ENCODE measurements at regions not wholly inside any gene's neighbourhood (a gene's known extent, or its start where the extent isn't known, plus 50 kb on each side); places are given as distances from the start of the nearest gene placed in this dataset.
"Not testable (repeated sequence)": the region's sequence is repeated elsewhere in the genome, so short reads cannot be mapped to it uniquely, and the experiment has no call there.

- DNase-seq, result no peak
Measured at GRCh38 chr2:188000189-188000588, 291.5 kb upstream of the GULP1 start.

DNA sequence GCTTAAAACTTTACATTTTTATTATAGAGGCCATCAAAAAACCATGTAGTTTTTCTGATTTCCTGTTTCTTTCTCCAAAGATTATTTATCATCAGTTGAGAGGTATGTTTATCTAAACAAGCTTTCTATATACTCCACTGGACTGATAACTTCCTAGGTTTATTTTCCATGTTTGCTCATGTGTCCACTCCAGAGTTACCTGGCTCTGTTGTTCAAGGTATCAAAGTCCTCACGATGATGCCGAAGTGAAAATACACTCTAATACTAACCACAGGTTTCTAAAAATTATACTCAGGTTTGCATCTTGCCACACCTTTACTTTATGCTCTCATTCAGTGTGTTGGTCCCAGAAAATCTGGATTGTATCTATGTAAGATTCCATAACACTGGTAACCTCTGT is 287.9 kb upstream of the GULP1 start:
- no peak for DNase-seq

DNA sequence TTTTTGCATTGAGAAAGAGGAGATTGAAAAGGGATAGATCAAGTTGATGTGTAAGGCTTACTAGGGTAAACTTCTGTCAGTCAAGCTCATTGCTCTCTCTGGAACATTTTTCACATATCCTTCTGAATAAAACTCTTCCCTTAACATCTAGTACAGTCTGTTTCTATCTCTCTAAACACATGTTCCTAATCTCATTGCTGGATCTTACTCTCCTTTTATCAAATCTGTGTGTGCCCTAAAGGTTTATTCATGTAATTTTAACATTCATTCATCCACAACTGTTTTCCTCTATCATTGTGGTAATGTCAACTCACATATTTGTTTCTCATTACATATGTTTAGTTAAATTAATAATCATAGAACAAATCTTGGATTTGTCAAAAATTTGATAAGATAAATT is 277.9 kb upstream of the GULP1 start:
- no peak for DNase-seq

- DNase-seq, result no peak
Measured at GRCh38 chr2:188016917-188017316, 274.8 kb upstream of the GULP1 start.

DNA sequence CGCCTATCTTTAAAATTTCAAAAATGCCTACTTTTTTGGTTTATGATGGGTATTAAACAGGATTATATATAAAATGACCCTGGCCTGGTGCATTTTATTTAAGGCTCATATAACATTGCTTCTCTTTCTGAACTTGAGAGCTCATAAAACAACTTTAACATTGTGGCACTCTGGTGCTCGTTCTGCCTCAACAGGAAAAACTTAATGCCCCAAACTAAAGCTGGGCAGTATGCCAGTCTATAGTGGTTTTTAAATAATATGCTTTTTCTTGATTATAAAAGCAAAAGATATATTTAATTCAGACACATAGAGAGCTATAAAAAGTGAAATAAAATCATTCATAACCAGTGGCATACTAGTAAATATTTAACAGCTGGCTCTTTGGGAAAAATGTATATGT is 269.3 kb upstream of the GULP1 start:
- DNase-seq, result no peak

DNA sequence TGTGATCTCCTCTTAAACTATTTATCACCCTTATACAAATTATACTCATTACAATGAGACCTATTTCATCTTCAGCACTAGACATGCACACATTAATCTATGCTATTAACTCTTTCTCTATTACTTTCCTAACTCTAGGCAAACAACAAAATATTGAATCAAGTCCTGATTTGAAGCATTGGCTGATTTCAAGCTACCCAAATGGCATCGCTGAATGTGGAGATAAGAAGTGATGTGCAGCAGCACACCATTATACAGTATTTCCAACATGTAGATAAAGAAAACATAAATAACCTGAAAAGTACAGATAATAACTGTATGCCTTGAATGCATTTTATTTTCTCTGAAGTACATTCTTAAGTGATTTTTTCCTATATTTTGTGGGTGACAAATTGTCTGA is 268.6 kb upstream of the GULP1 start:
- DNase-seq, result no peak

GRCh38 chr2:188024811-188025210 is 266.9 kb upstream of the GULP1 start:
- DNase-seq, result no peak

DNA sequence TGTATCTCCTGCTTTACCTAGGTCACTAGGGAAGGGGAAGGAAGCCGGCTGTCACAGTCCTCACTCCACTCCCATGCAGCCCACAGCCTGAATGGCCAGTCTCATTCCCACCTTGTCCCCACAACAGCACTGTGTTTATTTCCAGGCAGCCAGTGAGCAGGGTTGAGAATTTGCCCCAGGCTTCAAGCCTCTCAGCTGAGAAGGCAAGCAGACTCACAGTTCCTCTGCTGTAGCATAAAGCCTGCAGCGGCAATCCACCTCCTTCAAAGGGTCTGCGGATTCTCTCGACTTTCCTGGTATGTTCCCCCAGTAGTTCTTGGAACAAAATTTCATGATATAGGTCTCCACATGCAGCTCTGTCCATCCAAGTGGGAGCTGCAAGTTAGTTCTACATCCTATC is 262.9 kb upstream of the GULP1 start:
- no peak for DNase-seq

DNA sequence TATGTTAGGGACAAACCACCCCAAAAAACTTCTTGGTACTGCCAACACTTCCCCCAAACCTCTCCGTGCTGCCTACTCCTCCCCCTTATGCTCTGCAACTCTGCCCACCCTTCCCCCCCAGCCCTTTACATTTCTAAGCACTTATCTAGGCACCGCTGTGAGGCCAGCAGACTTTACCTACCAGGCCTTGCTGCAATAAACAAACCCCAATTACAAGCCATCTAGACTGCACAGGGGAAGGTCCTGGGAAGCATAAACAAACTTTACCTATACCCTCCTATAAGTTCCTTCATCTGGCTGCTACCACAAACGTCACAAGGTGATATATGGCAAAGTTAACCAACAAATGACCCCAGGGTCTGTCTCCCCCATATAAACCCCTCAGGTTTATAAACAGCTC is 259.4 kb upstream of the GULP1 start:
- no peak for DNase-seq

DNA sequence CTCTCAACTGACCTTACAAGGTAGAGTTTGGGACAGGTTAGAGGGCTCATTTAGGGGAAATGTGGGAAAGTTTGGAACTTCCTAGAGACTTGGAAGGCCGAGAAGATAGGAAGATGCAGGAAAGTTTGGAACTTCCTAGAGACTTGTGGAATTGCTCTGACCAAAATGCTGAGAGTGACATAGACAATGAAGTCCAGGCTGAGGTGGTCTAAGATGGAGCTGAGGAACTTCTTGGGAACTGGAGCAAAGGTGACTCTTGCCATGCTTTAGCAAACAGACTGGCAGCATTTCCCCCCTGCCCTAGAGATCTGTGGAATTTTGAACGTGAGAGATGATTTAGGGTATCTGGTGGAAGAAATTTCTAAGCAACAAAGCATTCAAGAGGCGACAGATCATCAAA is 258.9 kb upstream of the GULP1 start:
- DNase-seq, result no peak

- DNase-seq, result not testable (repeated sequence)
Measured at GRCh38 chr2:188033240-188033639, 258.4 kb upstream of the GULP1 start.

GRCh38 chr2:188034102-188034501 is 257.6 kb upstream of the GULP1 start:
- DNase-seq, result not testable (repeated sequence)

- DNase-seq, result not testable (repeated sequence)
Measured at GRCh38 chr2:188035377-188035776, 256.3 kb upstream of the GULP1 start.

DNA sequence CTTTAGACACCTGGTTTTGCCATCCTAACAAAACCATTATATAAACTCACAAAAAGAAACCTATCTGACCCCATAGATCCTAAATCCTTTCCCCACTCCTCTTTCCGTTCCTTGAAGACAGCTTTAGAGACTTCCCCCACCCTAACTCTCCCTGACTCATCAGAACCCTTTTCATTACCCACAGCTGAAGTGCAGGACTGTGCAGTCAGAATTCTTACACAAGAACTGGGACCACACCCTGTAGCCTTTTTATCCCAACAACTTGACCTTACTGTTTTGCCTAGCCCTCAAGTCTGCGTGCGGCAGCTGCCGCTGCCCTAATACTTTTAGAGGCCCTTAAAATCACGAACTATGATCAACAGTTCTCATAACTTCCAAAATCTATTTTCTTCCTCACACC is 254.9 kb upstream of the GULP1 start:
- not testable (repeated sequence) for DNase-seq

DNA sequence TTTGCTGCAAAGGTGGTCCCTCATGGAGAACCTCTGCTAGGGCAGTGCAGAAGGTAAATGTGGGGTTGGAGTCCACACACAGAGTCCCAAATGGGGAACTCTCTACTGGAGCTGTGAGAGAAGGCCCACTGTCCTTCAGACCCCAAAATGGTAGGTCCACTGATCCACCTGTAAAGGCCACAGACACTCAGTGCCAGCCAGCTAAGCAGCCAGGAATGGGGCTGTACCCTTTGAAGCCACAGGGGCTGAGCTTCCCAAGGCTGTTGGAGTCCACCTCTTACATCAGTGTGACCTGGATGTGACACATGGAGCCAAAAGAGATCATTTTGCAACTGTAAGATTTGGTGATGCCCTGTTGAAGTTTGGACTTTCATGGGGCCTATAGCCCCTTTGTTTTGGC is 252.4 kb upstream of the GULP1 start:
- DNase-seq, result no peak

DNA sequence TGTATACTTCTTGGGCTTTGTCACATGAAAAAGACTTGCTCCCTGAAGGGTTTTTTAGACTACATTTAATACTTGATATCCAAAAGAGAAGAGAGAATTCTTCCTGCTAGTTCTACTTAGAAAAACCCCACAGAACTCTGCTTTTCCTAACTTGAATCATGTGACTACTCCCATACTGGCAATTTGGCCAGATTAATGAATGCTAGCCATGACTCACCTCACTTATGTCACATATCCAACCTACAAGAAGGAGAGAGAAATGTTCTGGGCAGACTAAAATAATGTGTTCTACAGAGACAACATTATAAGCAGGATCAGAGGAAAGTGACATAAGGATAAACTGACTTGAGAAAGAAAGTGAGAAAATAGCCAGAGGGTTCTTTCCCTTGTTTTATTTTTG is 249.3 kb upstream of the GULP1 start:
- DNase-seq, result no peak

DNA sequence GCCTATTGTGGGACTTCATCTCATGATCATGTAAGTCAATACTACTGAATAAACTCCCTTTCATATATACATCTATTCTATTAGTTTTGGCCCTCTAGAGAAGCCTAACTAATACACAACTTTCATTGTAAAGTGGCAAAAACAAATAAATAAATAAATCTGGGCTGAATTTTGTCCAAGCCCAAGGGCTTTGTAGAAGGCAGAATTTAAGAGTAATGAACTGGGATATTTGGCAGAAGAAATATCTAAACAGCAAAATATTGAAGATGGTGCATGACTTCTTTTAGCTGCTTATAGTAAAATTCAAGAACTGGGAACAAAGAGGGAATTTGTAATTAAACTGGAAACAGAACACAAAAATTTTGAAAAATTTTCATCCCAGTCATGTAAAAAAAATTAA is 246.7 kb upstream of the GULP1 start:
- DNase-seq, result no peak

DNA sequence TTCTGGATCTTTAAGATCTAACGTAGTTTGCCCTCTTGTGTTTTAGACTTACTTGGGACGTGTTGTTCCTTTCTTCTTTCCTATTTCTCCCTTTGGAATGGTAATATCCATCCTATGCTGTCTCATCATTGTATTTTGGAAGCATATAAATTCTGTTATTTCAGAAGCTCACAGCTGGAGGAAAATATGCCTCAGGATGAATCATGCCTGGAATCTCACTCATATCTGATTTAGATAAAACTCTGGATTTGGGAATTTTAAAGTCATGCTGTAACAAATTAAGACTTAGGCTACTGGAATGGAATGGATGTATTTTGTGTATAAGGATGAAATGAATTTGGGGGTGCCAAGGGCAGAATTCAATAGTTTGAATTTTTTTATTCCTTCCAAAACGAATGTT is 245.2 kb upstream of the GULP1 start:
- no peak for DNase-seq

- DNase-seq, result no peak
Measured at GRCh38 chr2:188047735-188048134, 243.9 kb upstream of the GULP1 start.

DNA sequence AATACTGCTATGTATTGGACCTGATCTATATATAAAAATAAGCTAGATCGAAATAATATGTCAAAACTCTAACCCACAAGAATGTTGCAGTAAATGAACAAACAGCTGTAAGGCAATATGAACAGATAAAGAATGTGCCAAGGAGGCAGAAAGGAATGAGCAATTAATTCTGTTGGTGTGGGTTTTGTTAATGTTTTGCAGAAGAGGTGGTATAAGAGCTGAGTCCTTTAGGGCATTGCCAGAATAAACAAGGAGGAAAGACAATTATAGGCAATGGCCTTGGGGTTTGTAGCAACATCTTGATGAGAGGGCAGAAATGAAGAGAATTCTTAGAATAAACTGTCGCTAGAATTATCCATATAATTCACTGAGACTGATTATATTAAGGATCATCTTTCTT is 240.9 kb upstream of the GULP1 start:
- no peak for DNase-seq

- DNase-seq, result no peak
Measured at GRCh38 chr2:188051706-188052105, 240.0 kb upstream of the GULP1 start.

GRCh38 chr2:188065386-188065785 is 226.3 kb upstream of the GULP1 start:
- no peak for DNase-seq

GRCh38 chr2:188068093-188068492 is 223.6 kb upstream of the GULP1 start:
- DNase-seq, result no peak

DNA sequence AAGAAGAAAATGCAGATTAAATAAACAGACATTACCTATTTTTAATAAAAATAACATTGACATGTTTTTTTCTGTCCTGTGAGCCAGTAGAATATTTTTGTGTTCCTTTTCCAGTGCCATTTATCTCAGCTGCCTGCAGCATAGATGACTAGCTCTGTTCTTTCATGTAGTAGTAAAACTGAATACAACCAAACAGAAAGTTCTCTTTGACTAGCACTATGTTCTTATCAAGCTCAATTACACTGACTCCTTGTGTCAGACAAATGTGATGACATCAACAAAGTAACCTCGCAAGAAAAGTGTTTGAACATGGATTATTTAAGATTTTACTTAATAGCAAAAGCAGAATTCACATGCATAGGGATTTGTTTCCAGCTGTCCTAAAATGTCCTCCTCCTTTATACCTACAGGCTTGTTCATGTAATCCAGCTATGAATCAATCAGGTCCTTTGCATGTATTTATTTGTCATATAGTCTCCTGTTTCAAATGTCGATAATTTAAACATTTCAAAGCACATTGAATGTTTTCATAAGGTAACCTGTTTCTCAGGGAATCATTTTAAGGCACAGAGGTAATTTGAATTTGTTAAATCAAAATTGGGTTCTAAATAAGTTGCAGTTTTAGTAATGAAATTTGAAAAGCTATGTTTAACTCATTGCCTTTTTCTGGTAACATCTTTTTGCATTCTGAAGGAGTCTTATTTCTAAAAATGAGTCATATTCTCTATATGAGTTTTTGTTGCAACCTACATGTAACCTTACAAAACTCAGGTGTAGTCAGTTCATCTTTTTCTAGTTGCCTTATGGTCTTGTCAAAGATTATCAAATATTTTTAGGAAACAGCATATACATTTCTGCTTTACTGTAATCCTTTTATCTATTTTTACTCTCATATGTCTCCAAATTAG is 215.3 kb upstream of the GULP1 start:
- no peak for DNase-seq

- no peak for DNase-seq
Measured at GRCh38 chr2:188077757-188078156, 213.9 kb upstream of the GULP1 start.

All from T1000 (cell line).